Naive thymus-derived CD4-positive, alpha-beta T cell (primary cell): ENCODE measurements at regions not wholly inside any gene's neighbourhood (a gene's known extent, or its start where the extent isn't known, plus 50 kb on each side); places are given as distances from the start of the nearest gene placed in this dataset.
"Not testable (repeated sequence)": the region's sequence is repeated elsewhere in the genome, so short reads cannot be mapped to it uniquely, and the experiment has no call there.

Experiments
- ATAC-seq: fragments of 150-1000 bp; cut with Tn5 transposase; 2 replicates; pipeline ENCODE4 v1.10.0; 2021; ENCODE audit warnings: mild to moderate bottlenecking, moderate library complexity
- CTCF ChIA-PET: fragments of 350-600 bp; sonication (Branson Sonifier 250); formaldehyde crosslinking; loops from one replicate; lab custom pipeline; 2021; ENCODE audit warnings: antibody characterized with exemption; lab: Charles Lee
- POLR2A ChIA-PET: fragments of 350-600 bp; sonication (Branson Sonifier 250); formaldehyde crosslinking; loops from one replicate; lab custom pipeline; 2021; ENCODE audit warnings: antibody characterized with exemption, inconsistent platforms; lab: Charles Lee
- DNase-seq, 9 donors: peaks; one replicate each; pipeline versions ENCODE4 v3.0.0 to v3.0.0-alpha.2; 2020 to 2022; ENCODE audit warnings: mixed read lengths in 1 of 9
- H3K27ac ChIP-seq: one replicate; pipeline ENCODE4 v1.7.0; 2013; ENCODE audit warnings: mild to moderate bottlenecking, low read depth, low read length, moderate library complexity
- H3K27me3 ChIP-seq, 2 donors: one replicate each; pipeline ENCODE4 v1.7.0; 2013; ENCODE audit warnings: low read length in 2 of 2, mild to moderate bottlenecking in 2 of 2, moderate library complexity in 2 of 2; ENCODE audit not compliant: control insufficient read depth in 2 of 2, insufficient read depth in 2 of 2
- H3K36me3 ChIP-seq, 3 experiments: 1 replicate in 2 of 3; 2 replicates in 1 of 3; pipeline ENCODE4 v1.7.0; 2013; ENCODE audit warnings: low read length in 3 of 3, mild to moderate bottlenecking in 3 of 3, moderate library complexity in 1 of 3; ENCODE audit not compliant: insufficient read depth in 3 of 3, control insufficient read depth in 2 of 3
- H3K4me1 ChIP-seq, 2 donors: one replicate each; pipeline ENCODE4 v1.7.0; 2013; ENCODE audit warnings: low read length in 2 of 2, mild to moderate bottlenecking in 2 of 2, moderate library complexity in 1 of 2; ENCODE audit not compliant: control insufficient read depth in 2 of 2, insufficient read depth in 2 of 2
- H3K4me3 ChIP-seq: 2 replicates; pipeline ENCODE4 v1.7.0; 2013; ENCODE audit warnings: mild to moderate bottlenecking, low read length
- H3K9me3 ChIP-seq, 3 experiments: 1 replicate in 2 of 3; 2 replicates in 1 of 3; pipeline ENCODE4 v1.7.0; 2013; ENCODE audit warnings: low read length in 3 of 3; ENCODE audit not compliant: control insufficient read depth in 2 of 3
- H3K27ac Mint-ChIP-seq, 9 donors: one replicate each; pipeline ENCODE4 v1.8.0; 2020 to 2022; ENCODE audit warnings: mixed read lengths in 9 of 9, mild to moderate bottlenecking in 8 of 9, moderate library complexity in 5 of 9, inconsistent platforms in 2 of 9
- H3K27me3 Mint-ChIP-seq, 5 donors: one replicate each; pipeline ENCODE4 v1.8.0; 2021 to 2022; ENCODE audit warnings: mixed read lengths in 5 of 5, mild to moderate bottlenecking in 1 of 5
- H3K36me3 Mint-ChIP-seq, 5 donors: one replicate each; pipeline ENCODE4 v1.8.0; 2020 to 2022; ENCODE audit warnings: mixed read lengths in 5 of 5, mild to moderate bottlenecking in 3 of 5, inconsistent platforms in 1 of 5
- H3K4me1 Mint-ChIP-seq, 7 donors: one replicate each; pipeline ENCODE4 v1.8.0; 2020 to 2022; ENCODE audit warnings: mixed read lengths in 7 of 7, mild to moderate bottlenecking in 3 of 7, inconsistent platforms in 1 of 7
- H3K4me3 Mint-ChIP-seq, 10 donors: one replicate each; pipeline ENCODE4 v1.8.0; 2020 to 2022; ENCODE audit warnings: mild to moderate bottlenecking in 10 of 10, mixed read lengths in 10 of 10, moderate library complexity in 6 of 10, inconsistent platforms in 2 of 10
- H3K9me3 Mint-ChIP-seq, 11 donors: one replicate each; pipeline ENCODE4 v1.8.0; 2020 to 2022; ENCODE audit warnings: mixed read lengths in 11 of 11, mild to moderate bottlenecking in 4 of 11, inconsistent platforms in 1 of 11, moderate library complexity in 1 of 11
- intact Hi-C, 2 donors: fragments of 100-400 bp; cut with micrococcal nuclease; formaldehyde crosslinking; loops; one replicate each; pipeline ENCODE4 v1.15.1; 2023

- H3K36me3 ChIP-seq, H3K27ac Mint-ChIP-seq, POLR2A ChIA-PET, H3K4me3 ChIP-seq, ATAC-seq, DNase-seq, CTCF ChIA-PET, H3K4me1 ChIP-seq, H3K27me3 ChIP-seq, H3K27ac ChIP-seq, H3K36me3 Mint-ChIP-seq, intact Hi-C loops, H3K27me3 Mint-ChIP-seq, H3K4me3 Mint-ChIP-seq, H3K9me3 ChIP-seq, H3K4me1 Mint-ChIP-seq: not testable (repeated sequence)
- H3K9me3 Mint-ChIP-seq: peaks cover 0 to 14% (median 5%) of the 10 kb centered on the region in 11 donors
Measured at GRCh38 chr5:17031659-17032277, 95.7 kb upstream of the MYO10 start.

GRCh38 chr5:17032314-17032985 is 96.4 kb upstream of the MYO10 start:
- H3K4me1 ChIP-seq, CTCF ChIA-PET, H3K9me3 ChIP-seq, H3K36me3 Mint-ChIP-seq, intact Hi-C loops, DNase-seq, H3K27me3 Mint-ChIP-seq, H3K4me3 Mint-ChIP-seq, H3K36me3 ChIP-seq, H3K27ac ChIP-seq, H3K27me3 ChIP-seq, H3K4me3 ChIP-seq, H3K4me1 Mint-ChIP-seq, POLR2A ChIA-PET, H3K27ac Mint-ChIP-seq, ATAC-seq: not testable (repeated sequence)
- peaks cover 0 to 14% (median 5%) of the 10 kb centered on the region in 11 donors for H3K9me3 Mint-ChIP-seq

GRCh38 chr5:17034992-17035391 is 98.9 kb upstream of the MYO10 start:
- H3K4me3 ChIP-seq, H3K4me1 ChIP-seq, H3K27ac ChIP-seq, CTCF ChIA-PET, ATAC-seq, H3K4me3 Mint-ChIP-seq, DNase-seq, H3K27me3 Mint-ChIP-seq, H3K36me3 Mint-ChIP-seq, H3K27me3 ChIP-seq, H3K4me1 Mint-ChIP-seq, POLR2A ChIA-PET, intact Hi-C loops, H3K27ac Mint-ChIP-seq, H3K36me3 ChIP-seq, H3K9me3 ChIP-seq: not testable (repeated sequence)
- peaks cover 0 to 15% (median 3%) of the 10 kb centered on the region in 11 donors for H3K9me3 Mint-ChIP-seq

- Mint-ChIP-seq H3K9me3 (peaks cover 0 to 10% (median 2%) of the 10 kb centered on the region in 11 donors), H3K27me3 (no peaks in the 10 kb centered on the region), H3K36me3 (no peaks in the 10 kb centered on the region), H3K4me3 (no peak overlapping the region), H3K27ac (no peak overlapping the region), H3K4me1 (no peaks in the 10 kb centered on the region)
- Histone ChIP-seq H3K4me1 (no peaks in the 10 kb centered on the region), H3K27me3 (no peaks in the 10 kb centered on the region), H3K9me3 (no peaks in the 10 kb centered on the region), H3K36me3 (no peaks in the 10 kb centered on the region), H3K27ac (no peak overlapping the region), H3K4me3 (no peak overlapping the region)
- DNase-seq (no peak), ATAC-seq (no peak)
- ChIA-PET CTCF (no interaction called here), POLR2A (no interaction called here)
- intact Hi-C loops: no loop called here
Measured at GRCh38 chr5:17037751-17038150, 101.7 kb upstream of the MYO10 start.

- intact Hi-C loops: no loop called here
- ChIA-PET CTCF (no interaction called here), POLR2A (no interaction called here)
- no peaks in the 10 kb centered on the region for H3K4me1 Mint-ChIP-seq
- peaks cover 0 to 8% (median 0%) of the 10 kb centered on the region in 11 donors for H3K9me3 Mint-ChIP-seq
- no peak overlapping the region for H3K27ac Mint-ChIP-seq
- Histone ChIP-seq H3K27ac (no peak overlapping the region), H3K36me3 (no peaks in the 10 kb centered on the region), H3K27me3 (no peaks in the 10 kb centered on the region), H3K4me1 (no peaks in the 10 kb centered on the region), H3K9me3 (no peaks in the 10 kb centered on the region), H3K4me3 (no peak overlapping the region)
- H3K27me3 Mint-ChIP-seq: no peaks in the 10 kb centered on the region
- H3K4me3 Mint-ChIP-seq: no peak overlapping the region
- no peak for DNase-seq
- no peak for ATAC-seq
- H3K36me3 Mint-ChIP-seq: no peaks in the 10 kb centered on the region
Measured at GRCh38 chr5:17039170-17039569, 103.1 kb upstream of the MYO10 start.

- no peak overlapping the region for H3K27ac Mint-ChIP-seq
- peaks cover 0 to 5% (median 0%) of the 10 kb centered on the region in 11 donors for H3K9me3 Mint-ChIP-seq
- no peaks in the 10 kb centered on the region for H3K36me3 ChIP-seq
Measured at GRCh38 chr5:17042041-17042440, 106.0 kb upstream of the MYO10 start.

GRCh38 chr5:17046320-17046719 is 110.2 kb upstream of the MYO10 start:
- intact Hi-C loops: no loop called here
- no peak overlapping the region for H3K27ac Mint-ChIP-seq
- ATAC-seq (no peak), DNase-seq (no peak)
- H3K27ac ChIP-seq: no peak overlapping the region
- H3K4me1 Mint-ChIP-seq: no peaks in the 10 kb centered on the region
- no peaks in the 10 kb centered on the region for H3K36me3 ChIP-seq
- ChIA-PET CTCF (no interaction called here), POLR2A (no interaction called here)
- H3K9me3 Mint-ChIP-seq: peaks cover 0 to 3% (median 0%) of the 10 kb centered on the region in 11 donors
- no peaks in the 10 kb centered on the region for H3K36me3 Mint-ChIP-seq
- no peaks in the 10 kb centered on the region for H3K4me1 ChIP-seq
- H3K27me3 ChIP-seq: no peaks in the 10 kb centered on the region
- H3K4me3 ChIP-seq: no peak overlapping the region
- no peaks in the 10 kb centered on the region for H3K9me3 ChIP-seq
- no peak overlapping the region for H3K4me3 Mint-ChIP-seq
- peaks cover 0 to 7% (median 0%) of the 10 kb centered on the region in 5 donors for H3K27me3 Mint-ChIP-seq

More at GRCh38 chr5:17042041-17042440, 106.0 kb upstream of the MYO10 start:
- Mint-ChIP-seq H3K4me1 (no peaks in the 10 kb centered on the region), H3K4me3 (no peak overlapping the region), H3K27me3 (peaks cover 0 to 7% (median 0%) of the 10 kb centered on the region in 5 donors), H3K36me3 (no peaks in the 10 kb centered on the region)
- no peak overlapping the region for H3K27ac ChIP-seq
- no peaks in the 10 kb centered on the region for H3K9me3 ChIP-seq
- H3K4me1 ChIP-seq: no peaks in the 10 kb centered on the region
- POLR2A ChIA-PET: no interaction called here
- no peak overlapping the region for H3K4me3 ChIP-seq
- H3K27me3 ChIP-seq: no peaks in the 10 kb centered on the region
- CTCF ChIA-PET: no interaction called here
- no peak for ATAC-seq
- intact Hi-C loops: no loop called here
- no peak for DNase-seq
